ENCODE measurements at regions not wholly inside any gene's neighbourhood (a gene's known extent, or its start where the extent isn't known, plus 50 kb on each side); places are given as distances from the start of the nearest gene placed in this dataset.

- intact Hi-C loops (cut with DNase I), result no loop called here
- H3K4me3 ChIP-seq, result no peak overlapping the region
- H3K27me3 ChIP-seq (ENCODE audit: insufficient read depth in 3 of 3, low read length in 2 of 3), result no peaks in the 10 kb centered on the region
- no peaks in the 10 kb centered on the region for H3K9me3 ChIP-seq
- ATAC-seq (no peak), DNase-seq (no peak)
- no peak for TF ChIP-seq CTCF (IDR thresholded peaks at IDR 0.05)
- no peaks in the 10 kb centered on the region for H3K36me3 ChIP-seq (ENCODE audit: insufficient read depth in 1 of 2, low read depth in 1 of 2)
- H3K4me1 ChIP-seq, result no peaks in the 10 kb centered on the region
- H3K27ac ChIP-seq, result no peak overlapping the region
Observed at GRCh38 chr5:82563745-82564144, 285.6 kb upstream of the RPS23 start.

DNA sequence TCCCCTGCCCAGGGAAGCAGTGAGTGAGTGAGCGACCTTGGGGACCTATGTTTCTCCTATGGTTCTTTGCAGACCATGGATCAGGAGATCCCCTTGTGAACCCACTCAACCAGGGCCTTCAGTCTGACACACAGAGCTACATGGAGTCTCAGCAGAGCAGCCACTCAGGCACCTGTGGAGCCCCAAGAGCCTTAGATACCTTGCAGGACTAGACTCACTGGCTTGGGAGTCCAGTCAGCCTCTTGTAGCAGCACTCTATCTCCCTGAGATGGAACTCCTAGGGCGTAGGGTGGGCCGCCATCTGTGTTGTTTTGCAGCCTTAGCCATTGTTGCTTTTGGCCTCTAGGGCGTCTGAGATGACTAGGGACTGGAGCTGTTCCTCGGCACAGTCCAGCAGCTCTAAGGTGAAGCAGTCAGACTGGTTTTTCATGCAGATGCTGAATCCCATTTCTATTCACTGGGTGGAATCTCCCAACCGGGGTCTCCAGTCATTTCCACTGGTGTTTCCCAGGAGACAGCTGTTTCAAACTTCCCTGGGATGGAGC is 284.6 kb upstream of the RPS23 start:
- no peaks in the 10 kb centered on the region for H3K9me3 ChIP-seq
- no peaks in the 10 kb centered on the region for H3K4me1 ChIP-seq
- DNase-seq (no peak), ATAC-seq (no peak)
- no peaks in the 10 kb centered on the region for H3K27me3 ChIP-seq (ENCODE audit: insufficient read depth in 3 of 3, low read length in 2 of 3)
- no peak for TF ChIP-seq CTCF (IDR thresholded peaks at IDR 0.05)
- H3K27ac ChIP-seq, result no peak overlapping the region
- H3K36me3 ChIP-seq (ENCODE audit: insufficient read depth in 1 of 2, low read depth in 1 of 2), result no peaks in the 10 kb centered on the region
- H3K4me3 ChIP-seq, result no peak overlapping the region
- 94 to 99% (median 96%) methylated on average over 6 of the region's 6 CpGs for WGBS, 3 donors
- intact Hi-C loops (cut with DNase I), result no loop called here

DNA sequence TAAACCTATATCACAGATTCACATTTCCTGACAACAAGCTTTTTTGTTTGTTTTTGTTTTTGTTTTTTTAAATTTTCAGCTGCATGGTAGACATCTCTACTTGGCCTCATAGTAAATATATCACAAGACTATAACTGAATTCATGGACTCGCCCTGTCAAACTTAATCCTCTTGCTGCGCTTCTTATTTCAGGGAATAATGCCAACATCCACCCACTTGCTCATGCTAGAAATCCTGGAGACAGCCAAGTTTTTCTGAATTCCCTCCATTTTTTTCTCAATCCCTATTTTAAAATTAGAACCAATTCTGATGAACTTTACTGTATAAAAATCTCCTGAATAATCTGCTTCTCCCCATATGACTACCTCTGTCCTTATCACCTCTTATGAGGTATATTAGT is 283.6 kb upstream of the RPS23 start:
- H3K36me3 ChIP-seq (ENCODE audit: insufficient read depth in 1 of 2, low read depth in 1 of 2), result no peaks in the 10 kb centered on the region
- DNase-seq (no peak), ATAC-seq (no peak)
- no peaks in the 10 kb centered on the region for H3K9me3 ChIP-seq
- H3K4me3 ChIP-seq, result no peak overlapping the region
- H3K27me3 ChIP-seq (ENCODE audit: insufficient read depth in 3 of 3, low read length in 2 of 3), result no peaks in the 10 kb centered on the region
- no peak for TF ChIP-seq CTCF (IDR thresholded peaks at IDR 0.05)
- intact Hi-C loops (cut with DNase I), result no loop called here
- 32 to 55% (median 48%) methylated on average over 2 of the region's 2 CpGs for WGBS, 3 donors
- no peak overlapping the region for H3K27ac ChIP-seq
- no peaks in the 10 kb centered on the region for H3K4me1 ChIP-seq

DNA sequence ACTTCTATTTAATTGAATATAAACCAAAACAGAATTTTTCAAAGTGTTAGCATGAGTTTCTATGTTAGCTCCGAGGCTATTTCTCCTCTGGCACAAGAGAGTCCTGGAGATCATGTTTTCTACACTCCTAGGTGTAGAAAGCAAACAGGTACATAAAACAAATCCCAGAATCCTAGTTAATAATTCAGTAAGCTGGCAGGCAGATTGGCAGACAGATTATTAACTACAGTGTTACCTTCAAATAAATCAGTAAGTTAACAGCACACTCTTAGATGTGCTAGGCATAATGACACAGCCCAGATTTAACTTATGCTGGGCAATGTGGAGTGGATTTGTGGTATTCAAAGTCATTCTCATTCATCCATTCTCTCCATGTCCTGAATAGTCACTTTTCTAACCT is 282.8 kb upstream of the RPS23 start:
- TF ChIP-seq CTCF (IDR thresholded peaks at IDR 0.05), result no peak
- Histone ChIP-seq H3K36me3 (ENCODE audit: insufficient read depth in 1 of 2, low read depth in 1 of 2) (no peaks in the 10 kb centered on the region), H3K9me3 (no peaks in the 10 kb centered on the region), H3K27ac (no peak overlapping the region), H3K4me3 (no peak overlapping the region), H3K4me1 (no peaks in the 10 kb centered on the region), H3K27me3 (ENCODE audit: insufficient read depth in 3 of 3, low read length in 2 of 3) (no peaks in the 10 kb centered on the region)
- ATAC-seq (no peak), DNase-seq (no peak)
- 31 to 71% (median 53%) methylated on average over 1 of the region's 1 CpG for WGBS, 3 donors
- intact Hi-C loops (cut with DNase I), result no loop called here

DNA sequence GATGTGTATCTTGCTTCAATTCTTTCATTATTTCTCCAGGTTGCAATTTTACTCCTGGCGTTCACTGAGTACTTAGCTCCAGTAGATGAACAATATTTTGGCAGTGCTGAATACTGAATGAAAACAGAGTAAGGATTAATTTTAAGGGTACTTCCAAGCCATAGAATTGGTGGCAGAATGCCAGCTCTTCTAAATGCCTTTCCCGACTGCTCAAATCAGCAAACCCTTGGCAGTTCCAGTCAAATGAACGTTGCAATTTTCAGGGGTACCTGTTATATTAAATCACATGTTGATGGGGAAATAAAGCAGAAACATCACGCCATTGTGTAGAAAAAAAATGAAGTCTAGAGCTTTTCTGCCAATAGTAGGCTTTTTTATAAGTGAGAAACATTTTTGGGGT is 282.4 kb upstream of the RPS23 start:
- DNase-seq (no peak), ATAC-seq (no peak)
- Histone ChIP-seq H3K36me3 (ENCODE audit: insufficient read depth in 1 of 2, low read depth in 1 of 2) (no peaks in the 10 kb centered on the region), H3K4me1 (no peaks in the 10 kb centered on the region), H3K4me3 (no peak overlapping the region), H3K9me3 (no peaks in the 10 kb centered on the region), H3K27ac (no peak overlapping the region), H3K27me3 (ENCODE audit: insufficient read depth in 3 of 3, low read length in 2 of 3) (no peaks in the 10 kb centered on the region)
- TF ChIP-seq CTCF (IDR thresholded peaks at IDR 0.05), result no peak
- 45 to 53% (median 50%) methylated on average over 4 of the region's 4 CpGs for WGBS, 3 donors
- intact Hi-C loops (cut with DNase I), result no loop called here

All from psoas muscle (tissue), 7 donors.